HCT116 (cell line): ENCODE measurements at regions not wholly inside any gene's neighbourhood (a gene's known extent, or its start where the extent isn't known, plus 50 kb on each side); places are given as distances from the start of the nearest gene placed in this dataset.

Source experiments
- ATAC-seq: fragments of 200-7000 bp; cut with Tn5 transposase; 2 replicates; pipeline ENCODE4 v1.9.1; 2020; ENCODE audit warnings: mild to moderate bottlenecking, moderate library complexity
- BruUV-seq: library from RNA; stranded (reverse); fragments of 400-500 nt; replicated peaks from 2 replicates; lab custom pipeline; 2021; lab: Mats Ljungman, UMichigan
- CTCF ChIA-PET: fragments of 300-600 bp; sonication (Branson Sonifier 250); formaldehyde crosslinking; loops from one replicate; lab custom pipeline; 2021; ENCODE audit warnings: antibody characterized with exemption; lab: Charles Lee
- POLR2A ChIA-PET: fragments of 300-600, 350-600 bp; sonication (Branson Sonifier 250); formaldehyde crosslinking; loops from one replicate; lab custom pipeline; 2021; ENCODE audit warnings: antibody characterized with exemption; lab: Charles Lee
- RAD21 ChIA-PET, 2 experiments: fragments of 300-600 bp; sonication (Branson Sonifier 250); formaldehyde crosslinking; loops; one replicate each; lab custom pipeline; 2023; ENCODE audit warnings: low total read pairs in 2 of 2; ENCODE audit not compliant: uncharacterized antibody in 2 of 2, unreplicated experiment in 2 of 2, low non-redundant PET in 1 of 2; lab: Charles Lee
- DNase-seq: peaks from one replicate; pipeline ENCODE4 v3.0.0-alpha.2; 2010; ENCODE audit warnings: low read depth, low spot score
- H2AFZ ChIP-seq: fragments of 200-600 bp; shearing (Covaris generic), sonication (generic); 2 replicates; pipeline ENCODE4 v1.6.1; 2017; ENCODE audit warnings: low read depth, mixed run types, mixed read lengths, antibody characterized with exemption, low read length; ENCODE audit not compliant: poor library complexity, severe bottlenecking
- H3K27ac ChIP-seq: 2 replicates; pipeline ENCODE4 v1.5.1; 2012; ENCODE audit warnings: low read depth, low read length
- H3K27me3 ChIP-seq: fragments of 200-600 bp; sonication (generic); 2 replicates; pipeline ENCODE4 v1.6.1; 2016; ENCODE audit warnings: mixed run types, low read length, mixed read lengths; ENCODE audit not compliant: insufficient read depth
- H3K36me3 ChIP-seq, 2 experiments: fragments of 200-500 bp in 1 of 2; fragments of 200-600 bp in 1 of 2; sonication (Bioruptor generic) in 1 of 2; sonication (generic) in 1 of 2; 2 replicates each; pipeline versions ENCODE4 v1.5.1 to v1.6.1; 2014 to 2016; ENCODE audit warnings: low read length in 2 of 2, inconsistent platforms in 1 of 2, mixed read lengths in 1 of 2, mixed run types in 1 of 2; ENCODE audit not compliant: insufficient read depth in 2 of 2, control insufficient read depth in 1 of 2
- H3K4me1 ChIP-seq, 2 experiments: fragments of 200-600 bp in 1 of 2; sonication (generic) in 1 of 2; 2 replicates each; pipeline versions ENCODE4 v1.5.1 to v1.6.1; 2012 to 2017; ENCODE audit warnings: low read length in 2 of 2, inconsistent platforms in 1 of 2, mild to moderate bottlenecking in 1 of 2, mixed read lengths in 1 of 2, mixed run types in 1 of 2, moderate library complexity in 1 of 2; ENCODE audit not compliant: insufficient read depth in 2 of 2, control insufficient read depth in 1 of 2
- H3K4me2 ChIP-seq: fragments of 200-600 bp; sonication (generic); 2 replicates; pipeline ENCODE4 v1.6.1; 2017; ENCODE audit warnings: mixed run types, low read length, mixed read lengths
- H3K4me3 ChIP-seq, 2 experiments: fragments of 200-600 bp in 1 of 2; sonication (generic) in 1 of 2; replicated peaks in 1 of 2; 2 replicates each; pipeline ENCODE4 v1.5.1; 2011 to 2016; ENCODE audit warnings: low read length in 2 of 2, control low read depth in 1 of 2, low read depth in 1 of 2, mild to moderate bottlenecking in 1 of 2, mixed read lengths in 1 of 2, mixed run types in 1 of 2
- H3K79me2 ChIP-seq: fragments of 200-600 bp; sonication (generic); 2 replicates; pipeline ENCODE4 v1.6.1; 2017; ENCODE audit warnings: mild to moderate bottlenecking, mixed run types, low read length, moderate library complexity, mixed read lengths; ENCODE audit not compliant: insufficient read depth
- H3K9ac ChIP-seq: fragments of 200-600 bp; sonication (generic); 2 replicates; pipeline ENCODE4 v1.6.1; 2016; ENCODE audit warnings: low read length, mixed read lengths
- H3K9me2 ChIP-seq: fragments of 200-600 bp; sonication (generic), shearing (Covaris generic); 2 replicates; pipeline ENCODE4 v1.6.1; 2017; ENCODE audit warnings: mixed run types, mild to moderate bottlenecking, moderate library complexity; ENCODE audit not compliant: insufficient read depth
- H3K9me3 ChIP-seq, 2 experiments: fragments of 200-500 bp in 1 of 2; fragments of 200-600 bp in 1 of 2; sonication (Bioruptor generic) in 1 of 2; sonication (generic) in 1 of 2; 2 replicates each; pipeline ENCODE4 v1.6.1; 2014 to 2017; ENCODE audit warnings: low read length in 2 of 2, mixed read lengths in 2 of 2, inconsistent platforms in 1 of 2, low read depth in 1 of 2, mild to moderate bottlenecking in 1 of 2, mixed run types in 1 of 2, moderate library complexity in 1 of 2; ENCODE audit not compliant: control insufficient read depth in 1 of 2, insufficient read depth in 1 of 2
- H4K20me1 ChIP-seq: fragments of 200-600 bp; sonication (generic), shearing (Covaris generic); 2 replicates; pipeline ENCODE4 v1.6.1; 2017; ENCODE audit warnings: mixed run types, mild to moderate bottlenecking, moderate library complexity; ENCODE audit not compliant: insufficient read depth
- ATF3 ChIP-seq: IDR thresholded peaks from 2 replicates; pipeline ENCODE4 v1.6.1; 2012
- CBX3 ChIP-seq: IDR thresholded peaks from 2 replicates; pipeline ENCODE4 v1.6.1; 2012; ENCODE audit warnings: low read depth
- CEBPB ChIP-seq: IDR thresholded peaks from 2 replicates; pipeline ENCODE4 v1.6.1; 2012; ENCODE audit warnings: low read depth
- EZH2 ChIP-seq: fragments of 200-600 bp; sonication (generic); IDR thresholded peaks from 2 replicates; pipeline ENCODE4 v1.6.1; 2017; ENCODE audit warnings: antibody characterized with exemption, mixed run types
- EZH2phosphoT487 ChIP-seq: fragments of 200-600 bp; IDR thresholded peaks from 2 replicates; pipeline ENCODE4 v1.6.1; 2018; ENCODE audit warnings: antibody characterized with exemption, borderline replicate concordance
- FOSL1 ChIP-seq: IDR thresholded peaks from 2 replicates; pipeline ENCODE4 v1.6.1; 2012; ENCODE audit warnings: low read depth
- JUND ChIP-seq: IDR thresholded peaks from 2 replicates; pipeline ENCODE4 v1.6.1; 2012
- MAX ChIP-seq: IDR thresholded peaks from 2 replicates; pipeline ENCODE4 v1.6.1; 2012
- POLR2A ChIP-seq: IDR thresholded peaks from 2 replicates; pipeline ENCODE4 v1.7.0; 2011; ENCODE audit warnings: borderline replicate concordance; ENCODE audit not compliant: insufficient read depth, insufficient read length; ENCODE audit errors: extremely low read depth
- SIN3A ChIP-seq: IDR thresholded peaks from 2 replicates; pipeline ENCODE4 v1.6.1; 2012; ENCODE audit warnings: low read depth
- SRF ChIP-seq: IDR thresholded peaks from 2 replicates; pipeline ENCODE4 v1.6.1; 2012; ENCODE audit warnings: low read depth
- TCF7L2 ChIP-seq: IDR thresholded peaks from 2 replicates; pipeline ENCODE4 v1.7.0; 2011; ENCODE audit warnings: borderline replicate concordance, inconsistent platforms; ENCODE audit not compliant: insufficient read depth, insufficient read length; ENCODE audit errors: extremely low read depth
- YY1 ChIP-seq: IDR thresholded peaks from 2 replicates; pipeline ENCODE4 v1.6.1; 2011; ENCODE audit warnings: low read length, low read depth, moderate library complexity, mild to moderate bottlenecking; ENCODE audit not compliant: insufficient replicate concordance; ENCODE audit errors: extremely low read depth
- ZFX ChIP-seq: fragments of 450-650 bp; IDR thresholded peaks from 2 replicates; pipeline ENCODE4 v1.6.1; 2017
- ZNF274 ChIP-seq: fragments of 200-500 bp; sonication (Bioruptor generic); IDR thresholded peaks from 2 replicates; pipeline ENCODE4 v1.6.1; 2014; ENCODE audit warnings: mild to moderate bottlenecking, low read depth, low read length, inconsistent platforms
- intact Hi-C: fragments of 100-400 bp; cut with micrococcal nuclease; formaldehyde crosslinking; loops from 2 replicates; pipeline ENCODE4 v1.10.0; 2022
- TF ChIP-seq, protein P1 (sequence below): IDR thresholded peaks from 2 replicates; pipeline ENCODE4 v1.6.1; 2012; ENCODE audit warnings: low read depth
- TF ChIP-seq, protein P2 (sequence below): IDR thresholded peaks from 2 replicates; pipeline ENCODE4 v1.6.1; 2011; ENCODE audit warnings: mild to moderate bottlenecking, low read length, moderate library complexity; ENCODE audit not compliant: insufficient replicate concordance; ENCODE audit errors: extremely low read depth

- no peaks in the 10 kb centered on the region for H3K9me2 ChIP-seq
- no peak for TF ChIP-seq CBX3
- TF ChIP-seq, protein P1, sequence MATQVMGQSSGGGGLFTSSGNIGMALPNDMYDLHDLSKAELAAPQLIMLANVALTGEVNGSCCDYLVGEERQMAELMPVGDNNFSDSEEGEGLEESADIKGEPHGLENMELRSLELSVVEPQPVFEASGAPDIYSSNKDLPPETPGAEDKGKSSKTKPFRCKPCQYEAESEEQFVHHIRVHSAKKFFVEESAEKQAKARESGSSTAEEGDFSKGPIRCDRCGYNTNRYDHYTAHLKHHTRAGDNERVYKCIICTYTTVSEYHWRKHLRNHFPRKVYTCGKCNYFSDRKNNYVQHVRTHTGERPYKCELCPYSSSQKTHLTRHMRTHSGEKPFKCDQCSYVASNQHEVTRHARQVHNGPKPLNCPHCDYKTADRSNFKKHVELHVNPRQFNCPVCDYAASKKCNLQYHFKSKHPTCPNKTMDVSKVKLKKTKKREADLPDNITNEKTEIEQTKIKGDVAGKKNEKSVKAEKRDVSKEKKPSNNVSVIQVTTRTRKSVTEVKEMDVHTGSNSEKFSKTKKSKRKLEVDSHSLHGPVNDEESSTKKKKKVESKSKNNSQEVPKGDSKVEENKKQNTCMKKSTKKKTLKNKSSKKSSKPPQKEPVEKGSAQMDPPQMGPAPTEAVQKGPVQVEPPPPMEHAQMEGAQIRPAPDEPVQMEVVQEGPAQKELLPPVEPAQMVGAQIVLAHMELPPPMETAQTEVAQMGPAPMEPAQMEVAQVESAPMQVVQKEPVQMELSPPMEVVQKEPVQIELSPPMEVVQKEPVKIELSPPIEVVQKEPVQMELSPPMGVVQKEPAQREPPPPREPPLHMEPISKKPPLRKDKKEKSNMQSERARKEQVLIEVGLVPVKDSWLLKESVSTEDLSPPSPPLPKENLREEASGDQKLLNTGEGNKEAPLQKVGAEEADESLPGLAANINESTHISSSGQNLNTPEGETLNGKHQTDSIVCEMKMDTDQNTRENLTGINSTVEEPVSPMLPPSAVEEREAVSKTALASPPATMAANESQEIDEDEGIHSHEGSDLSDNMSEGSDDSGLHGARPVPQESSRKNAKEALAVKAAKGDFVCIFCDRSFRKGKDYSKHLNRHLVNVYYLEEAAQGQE, result no peak
- TF ChIP-seq MAX, result no peak
- TF ChIP-seq CEBPB, result no peak
- TF ChIP-seq EZH2phosphoT487, result no peak
- TF ChIP-seq TCF7L2, result no peak
- TF ChIP-seq SRF, result no peak
- no peak for TF ChIP-seq POLR2A
- no peak for TF ChIP-seq SIN3A
- no peak for TF ChIP-seq ZNF274
- TF ChIP-seq, protein P2, sequence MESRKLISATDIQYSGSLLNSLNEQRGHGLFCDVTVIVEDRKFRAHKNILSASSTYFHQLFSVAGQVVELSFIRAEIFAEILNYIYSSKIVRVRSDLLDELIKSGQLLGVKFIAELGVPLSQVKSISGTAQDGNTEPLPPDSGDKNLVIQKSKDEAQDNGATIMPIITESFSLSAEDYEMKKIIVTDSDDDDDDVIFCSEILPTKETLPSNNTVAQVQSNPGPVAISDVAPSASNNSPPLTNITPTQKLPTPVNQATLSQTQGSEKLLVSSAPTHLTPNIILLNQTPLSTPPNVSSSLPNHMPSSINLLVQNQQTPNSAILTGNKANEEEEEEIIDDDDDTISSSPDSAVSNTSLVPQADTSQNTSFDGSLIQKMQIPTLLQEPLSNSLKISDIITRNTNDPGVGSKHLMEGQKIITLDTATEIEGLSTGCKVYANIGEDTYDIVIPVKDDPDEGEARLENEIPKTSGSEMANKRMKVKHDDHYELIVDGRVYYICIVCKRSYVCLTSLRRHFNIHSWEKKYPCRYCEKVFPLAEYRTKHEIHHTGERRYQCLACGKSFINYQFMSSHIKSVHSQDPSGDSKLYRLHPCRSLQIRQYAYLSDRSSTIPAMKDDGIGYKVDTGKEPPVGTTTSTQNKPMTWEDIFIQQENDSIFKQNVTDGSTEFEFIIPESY, result no peak
- no peak for TF ChIP-seq ZFX
- no peak for TF ChIP-seq JUND
- no peak for TF ChIP-seq ATF3
- TF ChIP-seq EZH2, result no peak
- TF ChIP-seq YY1, result no peak
- no peak for TF ChIP-seq FOSL1
- no peak overlapping the region for H3K27ac ChIP-seq
- ChIA-PET CTCF (no interaction called here), RAD21 (no interaction called here), POLR2A (no interaction called here)
- ATAC-seq, result no peak
- H3K79me2 ChIP-seq, result no peaks in the 10 kb centered on the region
- H4K20me1 ChIP-seq, result no peaks in the 10 kb centered on the region
- H2AFZ ChIP-seq, result no peak overlapping the region
- no peak for DNase-seq
- no peaks in the 10 kb centered on the region for H3K27me3 ChIP-seq
- no TSS peak for BruUV-seq
- no peak overlapping the region for H3K4me2 ChIP-seq
- H3K36me3 ChIP-seq, result no peaks in the 10 kb centered on the region
- H3K9me3 ChIP-seq, result no peaks in the 10 kb centered on the region; a peak in 1 of 4 replicates
- peaks cover 4 to 18% of the 10 kb centered on the region in 2 experiments; a peak in 3 of 4 replicates for H3K4me1 ChIP-seq
- H3K9ac ChIP-seq, result no peak overlapping the region
- intact Hi-C loops, result no loop called here
- no peak overlapping the region for H3K4me3 ChIP-seq
These were observed 140.5 kb downstream of the C16orf95 start for GRCh38 chr16:87176735-87177134.
